ENCODE measurements at regions not wholly inside any gene's neighbourhood (a gene's known extent, or its start where the extent isn't known, plus 50 kb on each side); places are given as distances from the start of the nearest gene placed in this dataset.
A peak's percentile ranks its signal among the peaks of the same experiment; 100 is the strongest.
"Not testable (repeated sequence)": the region's sequence is repeated elsewhere in the genome, so short reads cannot be mapped to it uniquely, and the experiment has no call there.

GRCh38 chr14:106026026-106026425 is 499.6 kb downstream of the TMEM121 start:
- no peak for DNase-seq

GRCh38 chr14:106027759-106028158 is 501.4 kb downstream of the TMEM121 start:
- DNase-seq = not testable (repeated sequence)

DNA sequence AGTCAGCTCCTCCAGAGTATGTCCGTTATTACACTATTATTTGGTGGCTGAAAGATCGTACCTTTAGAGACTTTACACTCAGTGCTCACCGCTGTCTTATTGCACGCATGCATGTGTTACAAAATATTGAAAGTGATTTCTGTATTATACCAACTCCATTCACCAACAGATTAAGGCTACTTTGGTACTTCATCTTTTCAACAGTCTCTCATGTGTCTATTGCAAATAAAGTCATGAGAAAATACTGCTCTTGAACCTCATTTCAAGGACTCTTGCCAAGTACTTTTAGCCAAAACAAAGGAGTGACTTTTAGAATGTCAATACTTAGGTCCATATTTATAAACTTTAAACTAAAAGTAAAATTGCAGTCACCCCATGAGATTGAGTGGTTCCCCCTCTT is 503.6 kb downstream of the TMEM121 start:
- no peak for DNase-seq

DNA sequence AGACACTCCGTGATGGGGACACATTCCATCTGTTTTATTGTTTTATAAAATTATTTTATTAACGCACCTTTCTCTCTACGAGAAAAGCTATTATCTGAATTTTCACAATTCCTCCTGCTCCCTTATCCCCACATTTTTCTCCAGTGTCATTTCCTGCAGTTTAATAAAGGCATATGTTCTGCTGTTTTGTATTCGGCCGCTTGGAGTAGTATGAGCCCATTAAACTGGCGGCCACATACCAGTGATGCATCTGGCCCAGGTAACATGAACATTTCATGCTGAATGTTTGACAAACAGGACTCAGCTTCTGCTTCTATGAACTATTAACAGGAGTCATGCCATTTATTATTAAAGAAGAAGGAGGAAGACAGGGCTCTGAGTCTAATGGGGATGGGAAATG is 511.0 kb downstream of the TMEM121 start:
- DNase-seq = no peak

- DNase-seq = no peak
Measured at GRCh38 chr14:106038263-106038662, 511.9 kb downstream of the TMEM121 start.

DNA sequence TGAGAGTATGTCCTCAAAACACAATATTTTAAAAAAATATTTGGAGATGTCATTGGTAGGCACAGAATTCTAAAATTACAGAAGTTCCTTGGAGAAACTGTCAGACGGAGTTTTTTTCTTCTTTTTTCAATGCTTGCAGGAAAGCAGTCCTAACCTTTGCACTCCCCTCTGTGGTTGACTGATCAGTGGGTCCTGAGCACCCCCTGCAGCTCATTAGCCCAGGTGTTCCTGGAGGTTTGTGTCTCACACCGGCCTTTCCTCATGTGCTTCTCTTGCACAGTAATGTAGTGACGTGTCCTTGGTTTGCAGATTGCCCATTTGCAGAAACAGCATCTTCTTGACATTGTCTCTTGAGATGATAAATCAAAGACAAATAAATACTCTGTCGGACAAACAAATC is 513.0 kb downstream of the TMEM121 start:
- DNase-seq = peak; percentile 45

GRCh38 chr14:106044515-106044914 is 518.1 kb downstream of the TMEM121 start:
- no peak for DNase-seq

GRCh38 chr14:106044949-106045596 is 518.7 kb downstream of the TMEM121 start:
- DNase-seq = peak; percentile 83

GRCh38 chr14:106051796-106052195 is 525.4 kb downstream of the TMEM121 start:
- no peak for DNase-seq

GRCh38 chr14:106055289-106055688 is 528.9 kb downstream of the TMEM121 start:
- DNase-seq = no peak

DNA sequence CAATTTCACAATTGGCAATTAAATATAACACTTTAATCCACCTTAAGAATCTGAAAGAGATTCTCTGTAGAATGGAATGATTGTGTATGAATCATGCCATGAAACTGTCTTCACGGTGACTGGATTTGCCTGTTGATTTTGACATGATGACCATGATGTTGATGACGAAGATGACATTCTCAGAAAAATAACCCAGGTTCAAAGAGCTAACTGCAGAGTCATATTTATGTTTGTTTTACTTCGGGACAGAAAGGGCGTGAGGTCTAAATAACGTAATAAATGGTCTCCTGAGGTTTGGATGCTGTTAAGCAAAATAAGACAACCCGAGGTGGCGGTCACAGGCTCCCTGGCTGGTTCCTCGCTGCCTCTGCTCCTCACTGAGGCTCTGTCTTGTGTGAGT is 532.0 kb downstream of the TMEM121 start:
- no peak for DNase-seq

GRCh38 chr14:106060276-106060975 is 534.0 kb downstream of the TMEM121 start:
- DNase-seq = no peak

DNA sequence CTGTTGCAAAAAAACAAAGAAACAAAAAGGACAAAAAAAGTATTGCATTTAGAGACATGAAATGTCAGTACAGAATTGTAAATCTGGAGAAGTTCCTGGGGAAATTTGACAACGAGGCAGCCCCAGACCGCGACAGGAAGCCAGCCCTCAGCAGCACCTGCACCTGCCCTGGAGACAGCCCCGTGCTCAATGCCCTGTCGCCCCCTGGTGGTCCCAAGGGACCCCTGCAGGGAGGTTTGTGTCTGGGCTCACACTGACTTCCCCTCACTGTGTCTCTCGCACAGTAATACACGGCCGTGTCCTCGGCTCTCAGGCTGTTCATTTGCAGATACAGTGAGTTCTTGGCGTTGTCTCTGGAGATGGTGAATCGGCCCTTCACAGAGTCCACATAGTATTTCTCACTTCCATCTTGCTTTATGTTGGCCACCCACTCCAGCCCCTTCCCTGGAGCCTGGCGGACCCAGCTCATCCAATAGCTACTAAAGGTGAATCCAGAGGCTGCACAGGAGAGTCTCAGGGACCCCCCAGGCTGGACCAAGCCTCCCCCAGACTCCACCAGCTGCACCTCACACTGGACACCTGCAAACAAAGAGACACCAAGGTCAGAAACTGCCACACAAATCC is 535.6 kb downstream of the TMEM121 start:
- DNase-seq = peak; percentile 86

- no peak for DNase-seq
Measured at GRCh38 chr14:106062502-106063272, 536.3 kb downstream of the TMEM121 start.

GRCh38 chr14:106067935-106068334 is 541.6 kb downstream of the TMEM121 start:
- no peak for DNase-seq

GRCh38 chr14:106069804-106070625 is 543.6 kb downstream of the TMEM121 start:
- no peak for DNase-seq

DNA sequence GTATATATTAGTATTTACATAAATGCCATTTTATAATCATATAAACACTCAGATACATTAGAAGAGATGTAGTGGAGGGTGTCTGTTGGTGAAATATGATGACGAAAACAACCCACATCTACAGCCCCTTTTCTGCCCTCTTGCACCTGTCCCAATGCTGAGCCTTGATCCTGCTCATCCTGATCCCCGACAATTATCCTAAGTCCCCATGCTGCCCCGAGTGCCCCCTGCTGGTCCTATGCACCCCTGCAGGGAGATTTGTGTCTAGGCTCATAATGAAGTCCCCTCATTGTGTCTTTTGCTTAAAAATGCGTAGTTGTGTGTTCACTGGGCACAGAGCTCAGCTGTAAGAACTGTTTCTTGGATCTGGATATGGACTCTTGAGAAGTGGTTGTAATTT is 554.5 kb downstream of the TMEM121 start:
- DNase-seq = no peak

GRCh38 chr14:106081721-106082120 is 555.3 kb downstream of the TMEM121 start:
- DNase-seq = not testable (repeated sequence)

DNA sequence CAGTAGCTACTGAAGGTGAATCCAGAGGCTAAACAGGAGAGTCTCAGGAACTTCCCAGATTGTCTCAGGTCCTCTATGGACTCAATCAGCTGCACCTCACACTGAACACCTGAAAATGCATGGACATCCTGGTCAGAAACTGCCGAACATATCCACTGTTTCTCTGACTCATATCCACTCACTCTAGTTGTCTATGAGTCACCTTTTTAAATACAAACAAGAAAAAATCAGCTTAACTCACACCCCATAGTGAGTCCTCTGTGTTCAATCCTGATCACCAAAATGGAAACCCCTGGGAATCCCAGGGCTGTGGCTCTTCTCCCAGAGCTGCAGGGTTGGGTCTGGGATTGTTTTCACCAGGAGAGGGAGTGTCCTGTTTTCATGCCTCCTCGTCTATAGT is 556.7 kb downstream of the TMEM121 start:
- DNase-seq = no peak

GRCh38 chr14:106087837-106088236 is 561.5 kb downstream of the TMEM121 start:
- no peak for DNase-seq

GRCh38 chr14:106088860-106089259 is 562.5 kb downstream of the TMEM121 start:
- DNase-seq = not testable (repeated sequence)

DNA sequence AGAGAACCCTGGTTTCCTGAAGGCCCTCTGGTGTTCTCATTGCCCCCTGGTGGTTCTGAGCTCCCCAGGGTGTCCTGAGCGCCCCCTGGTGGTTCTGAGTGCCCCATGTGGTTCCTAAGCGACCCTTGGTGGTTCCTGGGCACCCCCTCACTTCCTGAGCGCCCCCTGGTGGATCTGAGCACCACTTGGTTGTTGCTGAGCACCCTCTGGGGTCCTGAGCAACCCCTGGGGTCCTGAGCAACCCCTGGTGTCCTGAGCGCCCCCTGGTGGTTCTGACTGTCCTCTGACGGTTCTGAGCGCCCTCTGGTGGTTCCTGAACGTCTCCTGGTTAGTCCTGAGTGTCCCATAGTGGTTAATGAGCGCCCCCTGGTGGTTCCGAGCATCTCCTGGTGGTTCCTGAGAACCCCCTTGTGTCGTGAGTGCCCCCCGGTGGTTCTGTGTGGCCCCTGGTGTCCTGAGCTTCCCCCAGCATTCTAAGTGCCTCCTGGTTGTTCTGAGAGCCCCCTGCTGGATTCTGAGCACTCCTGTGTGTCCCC is 568.3 kb downstream of the TMEM121 start:
- DNase-seq = peak; percentile 51
